ENCODE measurements at regions not wholly inside any gene's neighbourhood (a gene's known extent, or its start where the extent isn't known, plus 50 kb on each side); places are given as distances from the start of the nearest gene placed in this dataset.
"Not testable (repeated sequence)": the region's sequence is repeated elsewhere in the genome, so short reads cannot be mapped to it uniquely, and the experiment has no call there.

DNA sequence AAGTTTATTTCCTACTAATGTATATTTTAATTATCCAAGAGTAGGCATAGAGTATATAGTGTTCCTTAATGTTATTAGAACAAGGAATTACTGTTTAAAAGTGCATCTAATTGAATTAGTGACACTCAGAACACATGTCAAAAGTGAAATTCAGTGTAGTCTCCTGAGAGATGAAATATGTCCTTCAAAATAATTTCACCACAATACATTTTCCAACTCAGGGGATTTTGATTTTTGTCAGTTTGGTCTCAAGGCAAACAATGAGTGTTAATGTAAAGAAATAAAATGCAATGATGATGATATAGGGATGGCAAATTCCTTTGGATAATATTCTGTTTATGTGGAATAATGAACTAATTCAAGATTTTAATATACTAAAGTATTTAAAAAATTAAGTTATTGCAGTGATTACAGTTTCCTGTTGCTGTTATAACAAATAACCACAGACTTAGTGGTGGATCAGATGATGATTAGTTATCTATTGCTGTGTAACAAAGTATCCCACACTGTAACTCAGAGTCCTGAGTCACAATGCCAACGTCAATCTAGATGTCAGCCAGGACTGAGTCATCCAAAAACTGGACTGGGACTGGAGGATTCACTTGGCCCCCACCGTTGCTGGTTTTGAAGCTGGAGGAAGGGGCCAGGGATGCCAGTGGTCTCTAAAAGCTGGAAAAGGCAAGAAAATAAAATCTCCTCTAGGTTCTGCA is 148.0 kb upstream of the SLC7A11 start:
- TF ChIP-seq, protein P1, sequence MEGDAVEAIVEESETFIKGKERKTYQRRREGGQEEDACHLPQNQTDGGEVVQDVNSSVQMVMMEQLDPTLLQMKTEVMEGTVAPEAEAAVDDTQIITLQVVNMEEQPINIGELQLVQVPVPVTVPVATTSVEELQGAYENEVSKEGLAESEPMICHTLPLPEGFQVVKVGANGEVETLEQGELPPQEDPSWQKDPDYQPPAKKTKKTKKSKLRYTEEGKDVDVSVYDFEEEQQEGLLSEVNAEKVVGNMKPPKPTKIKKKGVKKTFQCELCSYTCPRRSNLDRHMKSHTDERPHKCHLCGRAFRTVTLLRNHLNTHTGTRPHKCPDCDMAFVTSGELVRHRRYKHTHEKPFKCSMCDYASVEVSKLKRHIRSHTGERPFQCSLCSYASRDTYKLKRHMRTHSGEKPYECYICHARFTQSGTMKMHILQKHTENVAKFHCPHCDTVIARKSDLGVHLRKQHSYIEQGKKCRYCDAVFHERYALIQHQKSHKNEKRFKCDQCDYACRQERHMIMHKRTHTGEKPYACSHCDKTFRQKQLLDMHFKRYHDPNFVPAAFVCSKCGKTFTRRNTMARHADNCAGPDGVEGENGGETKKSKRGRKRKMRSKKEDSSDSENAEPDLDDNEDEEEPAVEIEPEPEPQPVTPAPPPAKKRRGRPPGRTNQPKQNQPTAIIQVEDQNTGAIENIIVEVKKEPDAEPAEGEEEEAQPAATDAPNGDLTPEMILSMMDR (conservative IDR thresholded peaks at IDR 0.05), result no peak
- Mint-ChIP-seq H3K27ac (no peak overlapping the region), H3K36me3 (no peaks in the 10 kb centered on the region), H3K9me3 (peaks cover 5% of the 10 kb centered on the region), H3K27me3 (no peaks in the 10 kb centered on the region), H3K4me3 (no peak overlapping the region), H3K4me1 (ENCODE audit: unreplicated experiment) (peaks cover 9% of the 10 kb centered on the region)
- DNase-seq (ENCODE audit: extremely low spot score, unreplicated experiment), result no peak

GRCh38 chr4:138374947-138375346 is 132.8 kb upstream of the SLC7A11 start:
- DNase-seq (ENCODE audit: extremely low spot score, unreplicated experiment), result no peak
- Mint-ChIP-seq H3K9me3 (peaks cover 18% of the 10 kb centered on the region), H3K36me3 (no peaks in the 10 kb centered on the region), H3K4me3 (no peak overlapping the region), H3K27ac (no peak overlapping the region), H3K4me1 (ENCODE audit: unreplicated experiment) (no peaks in the 10 kb centered on the region), H3K27me3 (no peaks in the 10 kb centered on the region)
- TF ChIP-seq, protein P1 (conservative IDR thresholded peaks at IDR 0.05), result no peak

GRCh38 chr4:138367942-138368341 is 125.8 kb upstream of the SLC7A11 start:
- Mint-ChIP-seq H3K27ac (no peak overlapping the region), H3K9me3 (peaks cover 5% of the 10 kb centered on the region), H3K27me3 (no peaks in the 10 kb centered on the region), H3K36me3 (no peaks in the 10 kb centered on the region), H3K4me1 (ENCODE audit: unreplicated experiment) (no peaks in the 10 kb centered on the region), H3K4me3 (no peak overlapping the region)
- no peak for DNase-seq (ENCODE audit: extremely low spot score, unreplicated experiment)
- TF ChIP-seq, protein P1 (conservative IDR thresholded peaks at IDR 0.05), result no peak

DNA sequence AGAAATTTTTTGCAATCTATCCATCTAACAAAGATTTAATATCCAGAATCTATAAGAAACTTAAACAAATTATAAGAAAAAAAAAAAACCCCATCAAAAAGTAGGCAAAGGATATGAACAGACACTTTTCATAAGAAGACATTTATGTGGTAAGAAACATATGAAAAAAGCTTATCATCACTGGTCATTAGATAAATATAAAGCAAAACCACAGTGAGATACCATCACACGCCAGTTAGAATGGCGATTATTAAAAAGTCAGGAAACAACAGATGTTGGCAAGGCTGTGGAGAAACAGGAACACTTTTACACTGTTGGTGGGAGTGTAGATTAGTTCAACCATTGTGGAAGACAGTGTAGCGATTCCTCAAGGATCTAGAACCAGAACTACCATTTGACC is 110.3 kb upstream of the SLC7A11 start:
- not testable (repeated sequence) for H3K27me3 Mint-ChIP-seq; H3K9me3 Mint-ChIP-seq; H3K4me1 Mint-ChIP-seq (ENCODE audit: unreplicated experiment); DNase-seq (ENCODE audit: extremely low spot score, unreplicated experiment); H3K27ac Mint-ChIP-seq; H3K36me3 Mint-ChIP-seq; H3K4me3 Mint-ChIP-seq

DNA sequence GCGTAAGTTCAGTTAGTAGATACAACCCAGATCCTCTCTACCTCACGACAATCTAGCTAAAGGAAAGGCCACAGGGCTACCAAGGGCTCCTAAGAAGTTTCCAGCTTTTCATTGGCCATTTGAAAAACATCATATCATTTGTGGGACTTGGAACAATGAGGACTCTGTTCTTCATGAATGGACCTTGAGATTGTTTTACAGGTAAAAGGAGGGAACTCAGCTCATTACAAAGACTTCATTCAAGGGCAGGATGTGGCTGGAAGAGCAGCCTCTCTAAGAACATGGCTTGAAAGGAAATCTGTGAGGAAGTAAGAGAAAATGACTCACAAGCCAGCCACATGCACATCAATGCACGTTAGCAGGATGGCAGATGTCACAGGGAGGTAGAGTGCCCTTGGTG is 105.9 kb upstream of the SLC7A11 start:
- Mint-ChIP-seq H3K4me1 (ENCODE audit: unreplicated experiment) (no peaks in the 10 kb centered on the region), H3K27me3 (no peaks in the 10 kb centered on the region), H3K36me3 (no peaks in the 10 kb centered on the region), H3K4me3 (no peak overlapping the region), H3K9me3 (peaks cover 10% of the 10 kb centered on the region), H3K27ac (no peak overlapping the region)
- TF ChIP-seq, protein P1 (conservative IDR thresholded peaks at IDR 0.05), result no peak
- no peak for DNase-seq (ENCODE audit: extremely low spot score, unreplicated experiment)

DNA sequence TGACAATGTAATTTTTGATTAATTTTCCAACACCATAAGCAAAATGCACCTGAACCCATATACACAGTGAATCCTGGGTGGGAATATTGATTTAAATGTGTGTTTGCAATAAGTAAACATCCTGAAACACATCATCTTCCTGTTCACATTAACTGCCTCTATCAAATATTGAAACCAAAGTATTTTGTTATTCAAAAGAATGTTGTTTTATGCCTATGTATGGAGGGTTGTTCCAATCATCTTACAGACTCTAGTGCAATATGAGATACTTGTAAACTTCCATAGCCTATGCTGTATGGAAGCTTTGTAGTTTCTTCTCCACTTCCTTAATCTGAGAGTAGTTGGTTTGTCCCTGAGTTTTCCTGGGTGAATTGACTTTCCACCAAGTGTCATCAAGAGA is 105.4 kb upstream of the SLC7A11 start:
- Mint-ChIP-seq H3K9me3 (peaks cover 10% of the 10 kb centered on the region), H3K27me3 (no peaks in the 10 kb centered on the region), H3K27ac (no peak overlapping the region), H3K4me3 (no peak overlapping the region), H3K36me3 (no peaks in the 10 kb centered on the region), H3K4me1 (ENCODE audit: unreplicated experiment) (no peaks in the 10 kb centered on the region)
- no peak for DNase-seq (ENCODE audit: extremely low spot score, unreplicated experiment)
- TF ChIP-seq, protein P1 (conservative IDR thresholded peaks at IDR 0.05), result no peak

All from type B pancreatic cell (in vitro differentiated cells).